HepG2 (cell line): ENCODE measurements at regions not wholly inside any gene's neighbourhood (a gene's known extent, or its start where the extent isn't known, plus 50 kb on each side); places are given as distances from the start of the nearest gene placed in this dataset.

Experiments
- CEBPB ChIP-seq: IDR thresholded peaks from 2 replicates; pipeline ENCODE4 v1.6.1; 2011; ENCODE audit warnings: low read depth, low read length, improper control_type of control experiment, borderline replicate concordance
- E2F5 ChIP-seq: sonication (generic); formaldehyde crosslinking; conservative IDR thresholded peaks from 2 replicates; pipeline ENCODE4 v1.4.0; 2020; ENCODE audit warnings: missing genetic modification reagents
- POLR2A ChIP-seq, 2 experiments: IDR thresholded peaks; 2 replicates each; pipeline ENCODE4 v1.6.1; 2011; ENCODE audit warnings: low read depth in 2 of 2, low read length in 2 of 2, mild to moderate bottlenecking in 1 of 2, moderate library complexity in 1 of 2; ENCODE audit not compliant: insufficient read depth in 1 of 2
- POLR2AphosphoS2 ChIP-seq: IDR thresholded peaks from 2 replicates; pipeline ENCODE4 v1.6.1; 2011; ENCODE audit warnings: low read depth, low read length, improper control_type of control experiment

GRCh38 chr19:23993440-23993839 is 78.8 kb downstream of the ZNF726 start:
- TF ChIP-seq POLR2A (IDR thresholded peaks at IDR 0.05; ENCODE audit: insufficient read depth in 1 of 2, low read depth in 2 of 2, low read length in 2 of 2) (no peak), POLR2AphosphoS2 (no peak), CEBPB (no peak), E2F5 (CRISPR knock-in tag) (no peak)
